ENCODE measurements at regions not wholly inside any gene's neighbourhood (a gene's known extent, or its start where the extent isn't known, plus 50 kb on each side); places are given as distances from the start of the nearest gene placed in this dataset.

- Mint-ChIP-seq H3K4me3 (no peak overlapping the region), H3K27me3 (ENCODE audit: insufficient read depth) (no peaks in the 10 kb centered on the region), H3K36me3 (ENCODE audit: low read depth) (no peaks in the 10 kb centered on the region), H3K9me3 (no peaks in the 10 kb centered on the region), H3K27ac (no peak overlapping the region), H3K4me1 (ENCODE audit: low read depth) (no peaks in the 10 kb centered on the region)
- no peak for DNase-seq (ENCODE audit: low spot score)
- intact Hi-C loops (cut with micrococcal nuclease): no loop called here
Observed at GRCh38 chr2:149808556-149808955, 221.0 kb upstream of the MMADHC start.

GRCh38 chr2:149806651-149807050 is 219.1 kb upstream of the MMADHC start:
- H3K4me1 Mint-ChIP-seq (ENCODE audit: low read depth): no peaks in the 10 kb centered on the region
- H3K36me3 Mint-ChIP-seq (ENCODE audit: low read depth): no peaks in the 10 kb centered on the region
- DNase-seq (ENCODE audit: low spot score): no peak
- no peak overlapping the region for H3K27ac Mint-ChIP-seq
- H3K4me3 Mint-ChIP-seq: no peak overlapping the region
- intact Hi-C loops (cut with micrococcal nuclease): no loop called here
- no peaks in the 10 kb centered on the region for H3K9me3 Mint-ChIP-seq
- H3K27me3 Mint-ChIP-seq (ENCODE audit: insufficient read depth): no peaks in the 10 kb centered on the region

- intact Hi-C loops (cut with micrococcal nuclease): no loop called here
- no peaks in the 10 kb centered on the region for H3K36me3 Mint-ChIP-seq (ENCODE audit: low read depth)
- H3K27me3 Mint-ChIP-seq (ENCODE audit: insufficient read depth): no peaks in the 10 kb centered on the region
- H3K9me3 Mint-ChIP-seq: no peaks in the 10 kb centered on the region
- no peaks in the 10 kb centered on the region for H3K4me1 Mint-ChIP-seq (ENCODE audit: low read depth)
- H3K27ac Mint-ChIP-seq: no peak overlapping the region
- DNase-seq (ENCODE audit: low spot score): no peak
- H3K4me3 Mint-ChIP-seq: no peak overlapping the region
Observed at GRCh38 chr2:149800624-149801542, 213.3 kb upstream of the MMADHC start.

GRCh38 chr2:149799013-149799705 is 211.6 kb upstream of the MMADHC start:
- H3K9me3 Mint-ChIP-seq: no peaks in the 10 kb centered on the region
- intact Hi-C loops (cut with micrococcal nuclease): no loop called here

GRCh38 chr2:149797030-149797429 is 209.5 kb upstream of the MMADHC start:
- no peaks in the 10 kb centered on the region for H3K4me1 Mint-ChIP-seq (ENCODE audit: low read depth)
- H3K9me3 Mint-ChIP-seq: peaks cover 2% of the 10 kb centered on the region

More at GRCh38 chr2:149799013-149799705, 211.6 kb upstream of the MMADHC start:
- H3K27ac Mint-ChIP-seq: no peak overlapping the region
- no peaks in the 10 kb centered on the region for H3K36me3 Mint-ChIP-seq (ENCODE audit: low read depth)
- no peaks in the 10 kb centered on the region for H3K4me1 Mint-ChIP-seq (ENCODE audit: low read depth)
- no peak overlapping the region for H3K4me3 Mint-ChIP-seq
- H3K27me3 Mint-ChIP-seq (ENCODE audit: insufficient read depth): no peaks in the 10 kb centered on the region
- no peak for DNase-seq (ENCODE audit: low spot score)

GRCh38 chr2:149789549-149789948 is 202.0 kb upstream of the MMADHC start:
- H3K4me3 Mint-ChIP-seq: no peak overlapping the region
- DNase-seq (ENCODE audit: low spot score): no peak
- intact Hi-C loops (cut with micrococcal nuclease): no loop called here
- H3K27ac Mint-ChIP-seq: no peak overlapping the region
- no peaks in the 10 kb centered on the region for H3K4me1 Mint-ChIP-seq (ENCODE audit: low read depth)
- H3K27me3 Mint-ChIP-seq (ENCODE audit: insufficient read depth): peaks cover 1% of the 10 kb centered on the region
- H3K9me3 Mint-ChIP-seq: peaks cover 5% of the 10 kb centered on the region
- H3K36me3 Mint-ChIP-seq (ENCODE audit: low read depth): no peaks in the 10 kb centered on the region

More at GRCh38 chr2:149797030-149797429, 209.5 kb upstream of the MMADHC start:
- intact Hi-C loops (cut with micrococcal nuclease): no loop called here
- H3K36me3 Mint-ChIP-seq (ENCODE audit: low read depth): no peaks in the 10 kb centered on the region
- no peak overlapping the region for H3K4me3 Mint-ChIP-seq
- no peak for DNase-seq (ENCODE audit: low spot score)
- H3K27me3 Mint-ChIP-seq (ENCODE audit: insufficient read depth): peaks cover 1% of the 10 kb centered on the region
- no peak overlapping the region for H3K27ac Mint-ChIP-seq

GRCh38 chr2:149787206-149787605 is 199.6 kb upstream of the MMADHC start:
- Mint-ChIP-seq H3K27ac (no peak overlapping the region), H3K4me3 (no peak overlapping the region)

GRCh38 chr2:149783284-149783683 is 195.7 kb upstream of the MMADHC start:
- Mint-ChIP-seq H3K4me1 (ENCODE audit: low read depth) (no peaks in the 10 kb centered on the region), H3K27ac (no peak overlapping the region), H3K9me3 (no peaks in the 10 kb centered on the region), H3K27me3 (ENCODE audit: insufficient read depth) (no peaks in the 10 kb centered on the region), H3K36me3 (ENCODE audit: low read depth) (no peaks in the 10 kb centered on the region), H3K4me3 (no peak overlapping the region)
- DNase-seq (ENCODE audit: low spot score): no peak
- intact Hi-C loops (cut with micrococcal nuclease): no loop called here

More at GRCh38 chr2:149787206-149787605, 199.6 kb upstream of the MMADHC start:
- Mint-ChIP-seq H3K9me3 (peaks cover 5% of the 10 kb centered on the region), H3K27me3 (ENCODE audit: insufficient read depth) (no peaks in the 10 kb centered on the region), H3K4me1 (ENCODE audit: low read depth) (no peaks in the 10 kb centered on the region), H3K36me3 (ENCODE audit: low read depth) (no peaks in the 10 kb centered on the region)
- no peak for DNase-seq (ENCODE audit: low spot score)
- intact Hi-C loops (cut with micrococcal nuclease): no loop called here

- H3K9me3 Mint-ChIP-seq: no peaks in the 10 kb centered on the region
- no peaks in the 10 kb centered on the region for H3K27me3 Mint-ChIP-seq (ENCODE audit: insufficient read depth)
- H3K27ac Mint-ChIP-seq: no peak overlapping the region
- intact Hi-C loops (cut with micrococcal nuclease): no loop called here
- no peaks in the 10 kb centered on the region for H3K4me1 Mint-ChIP-seq (ENCODE audit: low read depth)
- no peaks in the 10 kb centered on the region for H3K36me3 Mint-ChIP-seq (ENCODE audit: low read depth)
- DNase-seq (ENCODE audit: low spot score): no peak
- no peak overlapping the region for H3K4me3 Mint-ChIP-seq
Observed at GRCh38 chr2:149782572-149782971, 195.0 kb upstream of the MMADHC start.

- H3K27me3 Mint-ChIP-seq (ENCODE audit: insufficient read depth): no peaks in the 10 kb centered on the region
- H3K27ac Mint-ChIP-seq: no peak overlapping the region
- no peak overlapping the region for H3K4me3 Mint-ChIP-seq
- no peaks in the 10 kb centered on the region for H3K4me1 Mint-ChIP-seq (ENCODE audit: low read depth)
- no peaks in the 10 kb centered on the region for H3K9me3 Mint-ChIP-seq
- H3K36me3 Mint-ChIP-seq (ENCODE audit: low read depth): no peaks in the 10 kb centered on the region
- intact Hi-C loops (cut with micrococcal nuclease): no loop called here
- no peak for DNase-seq (ENCODE audit: low spot score)
Observed at GRCh38 chr2:149781263-149781808, 193.8 kb upstream of the MMADHC start.

- no peaks in the 10 kb centered on the region for H3K4me1 Mint-ChIP-seq (ENCODE audit: low read depth)
- H3K36me3 Mint-ChIP-seq (ENCODE audit: low read depth): no peaks in the 10 kb centered on the region
- H3K4me3 Mint-ChIP-seq: no peak overlapping the region
- intact Hi-C loops (cut with micrococcal nuclease): no loop called here
- H3K27ac Mint-ChIP-seq: no peak overlapping the region
- H3K27me3 Mint-ChIP-seq (ENCODE audit: insufficient read depth): no peaks in the 10 kb centered on the region
- no peak for DNase-seq (ENCODE audit: low spot score)
- H3K9me3 Mint-ChIP-seq: no peaks in the 10 kb centered on the region
Observed at GRCh38 chr2:149773006-149773405, 185.4 kb upstream of the MMADHC start.

GRCh38 chr2:149768320-149768799 is 180.8 kb upstream of the MMADHC start:
- no peak overlapping the region for H3K4me3 Mint-ChIP-seq
- DNase-seq (ENCODE audit: low spot score): no peak
- H3K4me1 Mint-ChIP-seq (ENCODE audit: low read depth): no peaks in the 10 kb centered on the region
- no peak overlapping the region for H3K27ac Mint-ChIP-seq
- H3K9me3 Mint-ChIP-seq: no peaks in the 10 kb centered on the region
- no peaks in the 10 kb centered on the region for H3K27me3 Mint-ChIP-seq (ENCODE audit: insufficient read depth)
- intact Hi-C loops (cut with micrococcal nuclease): no loop called here
- H3K36me3 Mint-ChIP-seq (ENCODE audit: low read depth): no peaks in the 10 kb centered on the region

GRCh38 chr2:149767516-149767974 is 180.0 kb upstream of the MMADHC start:
- no peaks in the 10 kb centered on the region for H3K36me3 Mint-ChIP-seq (ENCODE audit: low read depth)
- no peak for DNase-seq (ENCODE audit: low spot score)
- no peaks in the 10 kb centered on the region for H3K9me3 Mint-ChIP-seq
- H3K27ac Mint-ChIP-seq: no peak overlapping the region
- H3K4me1 Mint-ChIP-seq (ENCODE audit: low read depth): no peaks in the 10 kb centered on the region
- no peaks in the 10 kb centered on the region for H3K27me3 Mint-ChIP-seq (ENCODE audit: insufficient read depth)
- intact Hi-C loops (cut with micrococcal nuclease): no loop called here
- no peak overlapping the region for H3K4me3 Mint-ChIP-seq

All from activated T-helper 1 cell treated with anti-CD3 and anti-CD28 coated beads, Interleukin-12 subunit alpha, Interleukin-12 subunit beta, Interleukin-2, Interleukin-4 antibody, amounts not matched to agents 30 ng/mL and 10 ng/mL and 1 ng/mL, durations not matched to agents 14 hours and 24 hours and 36 hours (primary cell).